DND-41 (cell line): ENCODE measurements at regions not wholly inside any gene's neighbourhood (a gene's known extent, or its start where the extent isn't known, plus 50 kb on each side); places are given as distances from the start of the nearest gene placed in this dataset.

ENCODE experiments used
- CTCF ChIP-seq: IDR thresholded peaks from 2 replicates; pipeline ENCODE4 v1.5.1; 2012; ENCODE audit warnings: borderline replicate concordance, low read length, moderate library complexity, mild to moderate bottlenecking; ENCODE audit not compliant: poor library complexity, severe bottlenecking; ENCODE audit errors: extremely low read depth
- EZH2 ChIP-seq: IDR thresholded peaks from 3 replicates; pipeline ENCODE4 v1.6.1; 2012; ENCODE audit warnings: borderline replicate concordance, low read depth, mild to moderate bottlenecking, moderate library complexity, low read length, inconsistent platforms; ENCODE audit not compliant: severe bottlenecking

GRCh38 chr7:142607351-142607750, 141.9 kb upstream of the PRSS1 start:
- TF ChIP-seq CTCF (no peak), EZH2 (no peak)
